ENCODE measurements at regions not wholly inside any gene's neighbourhood (a gene's known extent, or its start where the extent isn't known, plus 50 kb on each side); places are given as distances from the start of the nearest gene placed in this dataset.
"Not testable (repeated sequence)": the region's sequence is repeated elsewhere in the genome, so short reads cannot be mapped to it uniquely, and the experiment has no call there.

- Histone ChIP-seq H3K4me3 (no peak overlapping the region), H3K27me3 (no peaks in the 10 kb centered on the region), H3K27ac (no peak overlapping the region), H3K4me1 (ENCODE audit: insufficient read depth) (peaks cover 2% of the 10 kb centered on the region), H3K9me3 (no peaks in the 10 kb centered on the region), H3K36me3 (no peaks in the 10 kb centered on the region)
- DNase-seq: no peak
- TF ChIP-seq POLR2A (IDR thresholded peaks at IDR 0.05) (no peak), CTCF (IDR thresholded peaks at IDR 0.05) (no peak), EP300 (IDR thresholded peaks at IDR 0.05) (no peak)
- WGBS, 3 donors: 96 to 97% (median 97%) methylated on average over 4 of the region's 4 CpGs
- intact Hi-C loops (cut with DNase I): no loop called here
Measured at GRCh38 chr13:74248477-74248876, 114.3 kb upstream of the KLF12 start.

- peak in 1 of 5 donors; percentile 16 for DNase-seq
- no peak overlapping the region for H3K4me3 ChIP-seq
- no peaks in the 10 kb centered on the region for H3K9me3 ChIP-seq
- TF ChIP-seq EP300 (IDR thresholded peaks at IDR 0.05): no peak
- no peak for TF ChIP-seq CTCF (IDR thresholded peaks at IDR 0.05)
- no peak for TF ChIP-seq POLR2A (IDR thresholded peaks at IDR 0.05)
- H3K4me1 ChIP-seq (ENCODE audit: insufficient read depth): peaks cover 2% of the 10 kb centered on the region
- WGBS, 3 donors: 10 to 14% (median 13%) methylated on average over 8 of the region's 8 CpGs
- intact Hi-C loops (cut with DNase I): no loop called here
- no peaks in the 10 kb centered on the region for H3K36me3 ChIP-seq
- H3K27ac ChIP-seq: no peak overlapping the region
- H3K27me3 ChIP-seq: no peaks in the 10 kb centered on the region
Measured at GRCh38 chr13:74246487-74246886, 112.3 kb upstream of the KLF12 start.

GRCh38 chr13:74243637-74244526, 109.7 kb upstream of the KLF12 start:
- WGBS, 3 donors: 91 to 92% (median 91%) methylated on average over 5 of the region's 5 CpGs
- Histone ChIP-seq H3K27ac (no peak overlapping the region), H3K36me3 (no peaks in the 10 kb centered on the region), H3K4me3 (no peak overlapping the region), H3K9me3 (no peaks in the 10 kb centered on the region), H3K27me3 (no peaks in the 10 kb centered on the region), H3K4me1 (ENCODE audit: insufficient read depth) (peaks cover 2% of the 10 kb centered on the region)
- intact Hi-C loops (cut with DNase I): no loop called here
- DNase-seq: no peak
- TF ChIP-seq EP300 (IDR thresholded peaks at IDR 0.05): no peak
- TF ChIP-seq CTCF (IDR thresholded peaks at IDR 0.05): no peak
- TF ChIP-seq POLR2A (IDR thresholded peaks at IDR 0.05): no peak

GRCh38 chr13:74241343-74241742, 107.1 kb upstream of the KLF12 start:
- DNase-seq; H3K27ac ChIP-seq; H3K27me3 ChIP-seq; H3K36me3 ChIP-seq; H3K9me3 ChIP-seq; intact Hi-C loops (cut with DNase I); H3K4me3 ChIP-seq; H3K4me1 ChIP-seq (ENCODE audit: insufficient read depth): not testable (repeated sequence)
- 79 to 86% (median 82%) methylated on average over 16 to 19 of the region's 19 CpGs for WGBS, 3 donors

GRCh38 chr13:74230984-74231501, 96.8 kb upstream of the KLF12 start:
- WGBS, 3 donors: 88 to 94% (median 91%) methylated on average over 4 of the region's 4 CpGs
- DNase-seq: no peak

More at GRCh38 chr13:74230984-74231501, 96.8 kb upstream of the KLF12 start:
- H3K4me1 ChIP-seq (ENCODE audit: insufficient read depth): no peaks in the 10 kb centered on the region
- no peaks in the 10 kb centered on the region for H3K36me3 ChIP-seq
- no peak overlapping the region for H3K27ac ChIP-seq
- no peak overlapping the region for H3K4me3 ChIP-seq
- intact Hi-C loops (cut with DNase I): no loop called here
- no peaks in the 10 kb centered on the region for H3K9me3 ChIP-seq
- TF ChIP-seq EP300 (IDR thresholded peaks at IDR 0.05) (no peak), POLR2A (IDR thresholded peaks at IDR 0.05) (no peak)
- no peaks in the 10 kb centered on the region for H3K27me3 ChIP-seq

Data from ovary (tissue), 7 donors.